Keratinocyte (primary cell): ENCODE measurements at regions not wholly inside any gene's neighbourhood (a gene's known extent, or its start where the extent isn't known, plus 50 kb on each side); places are given as distances from the start of the nearest gene placed in this dataset.

Source experiments
- DNase-seq: peaks from one replicate; pipeline ENCODE4 v3.0.0-alpha.2; 2011; ENCODE audit warnings: low read depth, missing footprints, low spot score
- FAIRE-seq: peaks from 2 replicates; lab custom pipeline; 2011; peaks lifted over from hg19 to GRCh38; lab: Jason Lieb, UNC
- H2AFZ ChIP-seq: 2 replicates; pipeline ENCODE4 v1.6.0; 2012; ENCODE audit warnings: low read length, control low read depth, inconsistent platforms; ENCODE audit not compliant: control insufficient read depth
- H3K27ac ChIP-seq: 2 replicates; pipeline ENCODE4 v1.5.1; 2011; ENCODE audit warnings: low read length; ENCODE audit not compliant: control insufficient read depth, insufficient read depth
- H3K27me3 ChIP-seq: 3 replicates; pipeline ENCODE4 v1.6.0; 2011; ENCODE audit warnings: low read length; ENCODE audit not compliant: control insufficient read depth, insufficient read depth; ENCODE audit errors: extremely low read depth
- H3K36me3 ChIP-seq, 2 experiments: 2 replicates in 1 of 2; 3 replicates in 1 of 2; pipeline ENCODE4 v1.5.1; 2011; ENCODE audit warnings: low read length in 2 of 2, mild to moderate bottlenecking in 1 of 2; ENCODE audit not compliant: control insufficient read depth in 2 of 2, insufficient read depth in 2 of 2; ENCODE audit errors: extremely low read depth in 1 of 2
- H3K4me1 ChIP-seq: 3 replicates; pipeline ENCODE4 v1.5.1; 2011; ENCODE audit warnings: low read length; ENCODE audit not compliant: control insufficient read depth, insufficient read depth; ENCODE audit errors: extremely low read depth
- H3K4me2 ChIP-seq: 3 replicates; pipeline ENCODE4 v1.6.0; 2011; ENCODE audit warnings: low read depth, low read length; ENCODE audit not compliant: control insufficient read depth, insufficient read depth; ENCODE audit errors: extremely low read depth
- H3K4me3 ChIP-seq, 3 experiments: fragments of 200-600 bp in 1 of 3; sonication (generic) in 1 of 3; 2 replicates in 2 of 3; 3 replicates in 1 of 3; pipeline ENCODE4 v1.5.1; 2011 to 2016; ENCODE audit warnings: low read length in 3 of 3, mild to moderate bottlenecking in 3 of 3, control low read depth in 2 of 3, inconsistent platforms in 1 of 3, low read depth in 1 of 3, mixed read lengths in 1 of 3, mixed run types in 1 of 3, moderate library complexity in 1 of 3; ENCODE audit not compliant: control insufficient read depth in 2 of 3, insufficient read depth in 2 of 3; ENCODE audit errors: extremely low read depth in 1 of 3
- H3K79me2 ChIP-seq: 2 replicates; pipeline ENCODE4 v1.6.0; 2012; ENCODE audit warnings: low read length; ENCODE audit not compliant: control insufficient read depth, insufficient read depth
- H3K9ac ChIP-seq: 3 replicates; pipeline ENCODE4 v1.6.0; 2011; ENCODE audit warnings: low read length; ENCODE audit not compliant: control insufficient read depth, insufficient read depth; ENCODE audit errors: extremely low read depth
- H3K9me1 ChIP-seq: 3 replicates; pipeline ENCODE4 v1.6.0; 2011; ENCODE audit warnings: low read length; ENCODE audit not compliant: control insufficient read depth, insufficient read depth; ENCODE audit errors: extremely low read depth
- H3K9me3 ChIP-seq: 2 replicates; pipeline ENCODE4 v1.5.1; 2012; ENCODE audit warnings: low read depth, low read length; ENCODE audit not compliant: control insufficient read depth
- H4K20me1 ChIP-seq: 3 replicates; pipeline ENCODE4 v1.6.0; 2011; ENCODE audit warnings: low read length; ENCODE audit not compliant: control insufficient read depth, insufficient read depth; ENCODE audit errors: extremely low read depth
- EZH2 ChIP-seq: IDR thresholded peaks from one replicate; pipeline ENCODE4 v1.6.1; 2012; ENCODE audit warnings: inconsistent platforms, mild to moderate bottlenecking, low read length, moderate library complexity
- dilution Hi-C: fragments of 300-500 bp; cut with MboI; formaldehyde crosslinking; loops from one replicate; pipeline ENCODE4 v1.7.0; 2020; ENCODE audit warnings: low sequenced_read_pairs; ENCODE audit not compliant: extremely low pct_ligation_motif_present
- TF ChIP-seq, protein P1 (sequence below), 3 experiments: IDR thresholded peaks in 1 of 3; conservative IDR thresholded peaks in 1 of 3; optimal IDR thresholded peaks in 1 of 3; 2 replicates in 2 of 3; 3 replicates in 1 of 3; pipeline versions ENCODE3 to v1.5.1; 2011; ENCODE audit warnings: low read length in 3 of 3, mild to moderate bottlenecking in 3 of 3, moderate library complexity in 2 of 3, control low read depth in 1 of 3, inconsistent platforms in 1 of 3; ENCODE audit not compliant: insufficient read depth in 2 of 3; ENCODE audit errors: extremely low read depth in 1 of 3

DNA sequence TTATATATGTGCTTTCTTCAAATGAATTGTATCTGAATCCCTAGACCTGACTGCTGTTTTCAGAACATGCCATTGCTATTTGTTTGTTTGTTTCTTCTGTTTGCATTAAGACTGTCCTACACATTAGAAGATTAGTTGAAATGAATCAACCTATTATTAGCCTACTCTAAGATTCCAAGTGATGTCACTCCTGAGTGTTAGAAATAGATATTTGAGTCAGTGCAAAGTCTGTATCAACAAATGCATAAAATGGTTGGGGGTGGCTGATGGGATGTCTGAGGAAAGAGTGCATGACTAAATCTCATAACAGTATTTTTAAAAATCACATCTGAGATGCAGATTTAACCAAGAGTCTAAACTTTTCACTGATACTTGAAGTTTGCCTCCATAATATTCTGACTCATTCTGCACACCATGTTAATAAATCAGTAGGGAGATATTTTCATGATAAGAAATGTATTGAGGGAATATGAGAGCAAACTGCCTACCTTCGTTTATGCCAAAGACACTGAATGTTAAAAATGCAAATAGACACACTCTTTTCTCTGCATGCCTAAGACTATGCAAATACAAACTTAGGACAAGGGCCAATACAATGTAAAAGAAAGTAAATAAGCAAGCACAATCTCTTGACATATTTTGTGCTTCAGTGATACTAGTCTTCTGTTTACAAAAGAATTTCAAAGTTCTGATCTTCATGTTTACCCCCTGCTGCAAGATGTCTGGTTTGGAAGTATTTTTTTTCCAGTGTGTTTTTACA lies 253.3 kb downstream of the LIG4 start:
- no peaks in the 10 kb centered on the region for H3K4me1 ChIP-seq
- no peak overlapping the region for H2AFZ ChIP-seq
- DNase-seq (no peak), FAIRE-seq (no peak)
- H3K9me3 ChIP-seq, result no peaks in the 10 kb centered on the region
- H3K27ac ChIP-seq, result no peak overlapping the region
- H3K36me3 ChIP-seq, result no peaks in the 10 kb centered on the region
- no peaks in the 10 kb centered on the region for H3K9me1 ChIP-seq
- no peaks in the 10 kb centered on the region for H4K20me1 ChIP-seq
- H3K9ac ChIP-seq, result no peak overlapping the region
- dilution Hi-C loops, result no loop called here
- H3K4me2 ChIP-seq, result no peak overlapping the region
- H3K4me3 ChIP-seq, result no peak overlapping the region
- TF ChIP-seq, protein P1, sequence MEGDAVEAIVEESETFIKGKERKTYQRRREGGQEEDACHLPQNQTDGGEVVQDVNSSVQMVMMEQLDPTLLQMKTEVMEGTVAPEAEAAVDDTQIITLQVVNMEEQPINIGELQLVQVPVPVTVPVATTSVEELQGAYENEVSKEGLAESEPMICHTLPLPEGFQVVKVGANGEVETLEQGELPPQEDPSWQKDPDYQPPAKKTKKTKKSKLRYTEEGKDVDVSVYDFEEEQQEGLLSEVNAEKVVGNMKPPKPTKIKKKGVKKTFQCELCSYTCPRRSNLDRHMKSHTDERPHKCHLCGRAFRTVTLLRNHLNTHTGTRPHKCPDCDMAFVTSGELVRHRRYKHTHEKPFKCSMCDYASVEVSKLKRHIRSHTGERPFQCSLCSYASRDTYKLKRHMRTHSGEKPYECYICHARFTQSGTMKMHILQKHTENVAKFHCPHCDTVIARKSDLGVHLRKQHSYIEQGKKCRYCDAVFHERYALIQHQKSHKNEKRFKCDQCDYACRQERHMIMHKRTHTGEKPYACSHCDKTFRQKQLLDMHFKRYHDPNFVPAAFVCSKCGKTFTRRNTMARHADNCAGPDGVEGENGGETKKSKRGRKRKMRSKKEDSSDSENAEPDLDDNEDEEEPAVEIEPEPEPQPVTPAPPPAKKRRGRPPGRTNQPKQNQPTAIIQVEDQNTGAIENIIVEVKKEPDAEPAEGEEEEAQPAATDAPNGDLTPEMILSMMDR (optimal IDR thresholded peaks at IDR 0.05 in 1 of 3, IDR thresholded peaks at IDR 0.05 in 1 of 3, conservative IDR thresholded peaks at IDR 0.05 in 1 of 3; ENCODE audit: extremely low read depth in 1 of 3, insufficient read depth in 2 of 3, low read length in 3 of 3), result no peak
- no peak for TF ChIP-seq EZH2
- H3K27me3 ChIP-seq, result no peaks in the 10 kb centered on the region
- no peaks in the 10 kb centered on the region for H3K79me2 ChIP-seq

DNA sequence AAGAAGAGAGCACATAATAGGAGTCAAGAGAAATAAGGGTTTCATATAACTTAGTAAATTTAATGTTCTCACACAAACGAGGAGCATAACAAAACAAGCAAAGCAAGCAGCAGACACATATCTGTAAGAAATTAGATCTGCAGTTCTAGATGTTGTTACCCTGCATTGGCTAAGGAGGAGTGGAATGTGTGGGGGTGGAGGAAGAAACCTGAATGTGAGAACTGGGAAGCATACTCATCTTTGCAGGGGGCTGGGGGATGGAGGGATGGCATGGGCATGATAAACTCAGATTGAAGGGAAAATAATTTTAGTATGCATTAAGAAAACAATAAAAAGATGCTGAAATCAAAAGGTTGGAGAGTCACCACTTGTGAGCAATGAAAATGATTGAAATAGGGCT lies 255.0 kb downstream of the LIG4 start:
- Histone ChIP-seq H3K9me1 (no peaks in the 10 kb centered on the region), H3K27ac (no peak overlapping the region), H3K79me2 (no peaks in the 10 kb centered on the region), H3K9ac (no peak overlapping the region), H2AFZ (no peak overlapping the region), H3K4me3 (no peak overlapping the region), H3K4me1 (no peaks in the 10 kb centered on the region), H3K27me3 (no peaks in the 10 kb centered on the region), H3K36me3 (no peaks in the 10 kb centered on the region), H3K4me2 (no peak overlapping the region), H3K9me3 (no peaks in the 10 kb centered on the region), H4K20me1 (no peaks in the 10 kb centered on the region)
- DNase-seq (no peak), FAIRE-seq (no peak)
- dilution Hi-C loops, result no loop called here
- TF ChIP-seq EZH2, result no peak
- TF ChIP-seq, protein P1 (optimal IDR thresholded peaks at IDR 0.05 in 1 of 3, IDR thresholded peaks at IDR 0.05 in 1 of 3, conservative IDR thresholded peaks at IDR 0.05 in 1 of 3; ENCODE audit: extremely low read depth in 1 of 3, insufficient read depth in 2 of 3, low read length in 3 of 3), result no peak
